ENCODE measurements at regions not wholly inside any gene's neighbourhood (a gene's known extent, or its start where the extent isn't known, plus 50 kb on each side); places are given as distances from the start of the nearest gene placed in this dataset.

GRCh38 chr5:148927307-148927946, 101.0 kb downstream of the ADRB2 start:
- TF ChIP-seq, protein P1, sequence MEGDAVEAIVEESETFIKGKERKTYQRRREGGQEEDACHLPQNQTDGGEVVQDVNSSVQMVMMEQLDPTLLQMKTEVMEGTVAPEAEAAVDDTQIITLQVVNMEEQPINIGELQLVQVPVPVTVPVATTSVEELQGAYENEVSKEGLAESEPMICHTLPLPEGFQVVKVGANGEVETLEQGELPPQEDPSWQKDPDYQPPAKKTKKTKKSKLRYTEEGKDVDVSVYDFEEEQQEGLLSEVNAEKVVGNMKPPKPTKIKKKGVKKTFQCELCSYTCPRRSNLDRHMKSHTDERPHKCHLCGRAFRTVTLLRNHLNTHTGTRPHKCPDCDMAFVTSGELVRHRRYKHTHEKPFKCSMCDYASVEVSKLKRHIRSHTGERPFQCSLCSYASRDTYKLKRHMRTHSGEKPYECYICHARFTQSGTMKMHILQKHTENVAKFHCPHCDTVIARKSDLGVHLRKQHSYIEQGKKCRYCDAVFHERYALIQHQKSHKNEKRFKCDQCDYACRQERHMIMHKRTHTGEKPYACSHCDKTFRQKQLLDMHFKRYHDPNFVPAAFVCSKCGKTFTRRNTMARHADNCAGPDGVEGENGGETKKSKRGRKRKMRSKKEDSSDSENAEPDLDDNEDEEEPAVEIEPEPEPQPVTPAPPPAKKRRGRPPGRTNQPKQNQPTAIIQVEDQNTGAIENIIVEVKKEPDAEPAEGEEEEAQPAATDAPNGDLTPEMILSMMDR (IDR thresholded peaks at IDR 0.05), result no peak
- TF ChIP-seq POLR2A (IDR thresholded peaks at IDR 0.05), result no peak

Data from heart left ventricle (tissue), 13 donors.